ENCODE measurements at regions not wholly inside any gene's neighbourhood (a gene's known extent, or its start where the extent isn't known, plus 50 kb on each side); places are given as distances from the start of the nearest gene placed in this dataset.

DNA sequence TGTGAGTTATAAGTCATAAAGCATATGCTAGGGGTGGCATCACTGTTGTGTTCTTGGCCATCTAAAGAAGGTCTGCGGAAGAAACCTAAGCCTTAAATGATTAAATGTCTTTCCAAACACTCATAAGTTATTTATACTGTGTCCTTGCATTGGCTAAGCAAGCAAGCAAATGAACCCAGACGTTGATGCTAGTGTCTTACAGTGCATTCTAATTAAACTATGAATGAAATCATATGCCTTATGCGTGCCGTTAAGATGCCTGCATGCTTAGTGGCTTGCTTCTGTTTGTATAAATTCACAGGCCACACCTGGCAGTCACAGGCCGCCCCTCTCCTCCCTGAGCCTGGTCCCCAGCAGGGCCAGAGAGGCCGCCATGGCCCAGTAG lies 49.9 kb downstream of the RIN2 start:
- no peak for DNase-seq

- no peak for DNase-seq
These were observed 50.4 kb downstream of the RIN2 start for GRCh38 chr20:19808498-19808897.

GRCh38 chr20:19809505-19809904 lies 51.4 kb downstream of the RIN2 start:
- no peak for DNase-seq

- DNase-seq: no peak
These were observed 53.2 kb downstream of the RIN2 start for GRCh38 chr20:19811231-19811630.

DNA sequence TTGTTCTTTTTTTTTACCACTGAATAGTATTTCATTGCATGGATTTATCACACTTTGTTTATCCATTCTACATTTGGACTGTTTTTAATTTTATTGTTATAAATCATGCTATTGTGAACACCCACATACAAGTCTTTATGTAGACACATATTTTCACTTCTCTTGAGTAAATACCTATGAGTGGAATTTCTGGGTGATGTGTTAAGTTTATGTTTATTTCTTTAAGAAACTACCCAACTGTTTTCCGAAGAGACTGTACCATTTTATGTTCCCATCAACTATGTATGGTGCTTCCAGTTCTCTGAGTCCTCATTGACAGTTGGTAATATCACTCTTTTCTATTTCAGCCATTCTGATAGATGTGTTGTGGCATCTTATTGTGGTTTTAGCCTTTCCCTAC lies 54.0 kb downstream of the RIN2 start:
- DNase-seq: no peak

- no peak for DNase-seq
These were observed 54.6 kb downstream of the RIN2 start for GRCh38 chr20:19812696-19813095.

DNA sequence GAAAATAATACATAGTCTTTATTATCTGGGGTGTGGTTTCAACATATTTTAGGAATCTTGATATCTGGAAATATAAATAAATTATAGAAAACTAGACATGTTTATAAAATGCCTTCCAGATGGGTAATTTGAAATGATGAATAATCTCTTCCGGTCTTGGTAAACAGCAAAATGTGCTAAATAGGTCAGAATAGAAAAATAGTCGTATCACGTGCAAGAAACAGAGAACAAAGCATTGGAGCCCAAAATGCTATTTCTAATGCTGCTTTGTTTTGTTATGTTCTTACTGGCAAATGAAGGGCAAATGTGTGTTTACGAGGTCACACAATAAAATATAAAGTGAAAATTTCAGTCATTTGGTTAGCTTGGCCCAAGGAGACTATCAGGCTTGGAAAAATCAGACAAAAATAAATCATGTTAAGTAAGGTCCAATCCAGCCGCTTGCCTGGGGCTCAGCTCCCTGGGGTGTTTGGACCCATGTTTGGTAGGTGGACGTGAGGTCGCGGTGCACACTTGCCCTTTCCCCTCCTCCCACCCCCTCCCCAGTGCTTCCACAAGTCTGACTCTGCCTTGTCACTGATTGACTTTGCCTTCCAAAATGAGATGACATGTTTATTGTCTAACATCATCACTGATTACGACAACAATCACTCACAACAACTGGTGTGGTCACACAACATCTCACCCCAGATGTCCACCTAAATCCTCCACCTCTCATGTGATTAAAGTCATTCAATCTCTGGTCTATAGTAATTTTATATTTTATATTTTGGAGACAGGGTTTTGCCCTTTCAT lies 56.0 kb downstream of the RIN2 start:
- DNase-seq: no peak

DNA sequence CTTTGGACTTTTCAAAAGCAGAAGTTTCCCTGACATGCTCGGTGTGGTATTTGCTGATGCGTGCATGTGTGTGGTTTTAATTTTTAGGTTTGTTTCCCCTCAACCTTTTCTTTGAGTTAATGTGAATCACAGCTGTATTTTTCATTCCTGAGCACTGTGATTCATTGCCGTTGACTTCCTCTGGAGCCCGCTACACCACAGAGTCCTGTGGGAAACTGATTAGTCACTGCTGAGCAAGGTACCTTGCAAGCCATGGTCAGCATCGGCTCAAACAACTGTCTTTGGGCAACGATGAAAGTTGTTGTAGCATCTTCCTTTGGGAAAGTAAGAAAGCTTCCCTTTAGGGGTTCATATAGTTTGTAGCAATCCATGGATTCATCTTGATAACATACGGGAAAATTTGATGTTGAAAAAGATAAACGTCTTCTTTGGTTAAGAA lies 57.5 kb downstream of the RIN2 start:
- DNase-seq: no peak

GRCh38 chr20:19816386-19816785 lies 58.3 kb downstream of the RIN2 start:
- no peak for DNase-seq

- DNase-seq: no peak
These were observed 59.0 kb downstream of the RIN2 start for GRCh38 chr20:19817017-19817416.

DNA sequence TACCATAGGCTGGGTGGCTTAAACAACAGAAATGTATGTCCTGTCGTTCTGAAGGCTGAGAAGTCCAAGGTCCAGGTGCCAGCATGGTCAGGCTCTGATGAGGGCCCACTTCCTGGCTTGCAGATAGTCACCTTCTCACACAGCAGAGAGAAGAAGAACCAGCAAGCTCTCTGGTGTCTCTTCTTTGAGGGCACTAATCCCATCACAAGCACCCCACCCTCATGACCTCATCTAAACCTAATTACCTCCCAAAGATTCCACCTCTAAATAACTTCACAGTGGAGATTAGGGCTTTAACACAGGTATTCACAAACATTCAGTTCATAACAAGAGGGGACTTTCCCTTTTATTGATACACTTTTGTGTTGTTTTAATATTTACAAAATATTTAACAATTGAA lies 61.1 kb downstream of the RIN2 start:
- no peak for DNase-seq

DNA sequence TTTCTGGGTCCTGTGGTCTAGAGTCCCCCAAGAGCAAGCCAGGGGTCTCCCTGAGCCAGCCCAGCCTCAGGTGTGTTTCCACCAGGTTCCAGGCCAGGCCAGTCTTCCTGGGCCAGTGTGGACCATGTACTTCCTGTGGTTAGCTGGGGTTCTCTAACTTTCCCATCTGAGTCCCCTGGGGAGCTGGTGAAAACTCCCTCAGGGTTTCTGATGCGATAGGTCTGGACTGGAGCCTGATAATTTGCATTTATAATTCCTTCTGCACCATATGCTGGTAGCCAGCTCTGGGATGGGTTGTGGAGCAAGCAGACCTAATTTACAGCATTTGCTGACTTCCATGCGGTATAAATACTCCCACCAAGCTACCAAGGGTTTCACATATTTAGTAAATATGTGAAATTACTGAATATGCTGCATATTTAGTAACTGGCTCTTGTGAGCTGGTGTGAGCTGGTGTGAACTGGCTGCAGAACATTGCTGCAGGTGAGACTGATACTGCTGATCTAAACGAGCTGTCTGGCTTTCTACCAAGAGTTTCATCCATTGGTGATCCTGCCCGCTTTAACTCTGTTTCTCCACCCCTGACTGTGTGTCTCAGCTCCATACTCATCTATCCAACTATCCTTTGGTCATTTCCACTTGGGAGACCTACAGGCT lies 62.6 kb downstream of the RIN2 start:
- DNase-seq: no peak

DNA sequence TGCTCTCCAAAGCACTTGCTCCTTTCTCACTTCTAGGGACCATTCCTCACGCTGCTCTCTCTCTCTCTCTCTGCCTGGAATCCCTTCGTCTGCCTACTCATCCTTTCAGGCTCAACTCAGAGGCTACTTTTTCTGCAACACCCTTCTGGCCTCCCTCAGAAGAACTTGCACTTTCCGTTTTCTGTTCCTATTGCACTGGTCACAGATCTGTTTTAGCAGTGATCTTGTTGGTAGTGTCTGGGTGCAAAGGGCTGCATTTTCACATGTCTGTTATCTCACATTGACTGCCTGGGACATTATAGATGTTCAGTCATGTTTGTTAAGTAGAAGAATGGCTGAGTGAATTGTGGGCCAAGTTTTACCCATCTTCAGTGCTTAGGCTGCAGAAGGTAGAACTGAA lies 63.5 kb downstream of the RIN2 start:
- no peak for DNase-seq

DNA sequence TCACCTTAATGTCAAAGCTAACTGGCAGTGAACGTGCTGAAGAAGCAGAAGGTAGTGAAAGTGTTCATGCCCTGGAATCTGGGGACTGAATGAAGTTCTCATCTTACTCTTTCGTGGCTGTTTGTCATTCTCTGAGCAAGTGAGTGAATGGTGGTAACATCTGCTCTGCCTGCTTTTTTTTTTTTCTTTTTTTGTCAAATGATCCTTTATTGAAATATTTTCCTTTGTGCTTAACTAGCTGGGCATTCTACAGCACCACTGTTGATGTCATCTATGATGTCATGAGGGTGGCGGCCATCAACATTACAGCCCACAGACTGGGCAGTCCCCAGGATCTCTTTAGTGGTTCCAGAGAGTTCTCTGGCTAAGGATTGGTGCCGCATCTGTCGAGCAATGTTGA lies 65.2 kb downstream of the RIN2 start:
- no peak for DNase-seq

DNA sequence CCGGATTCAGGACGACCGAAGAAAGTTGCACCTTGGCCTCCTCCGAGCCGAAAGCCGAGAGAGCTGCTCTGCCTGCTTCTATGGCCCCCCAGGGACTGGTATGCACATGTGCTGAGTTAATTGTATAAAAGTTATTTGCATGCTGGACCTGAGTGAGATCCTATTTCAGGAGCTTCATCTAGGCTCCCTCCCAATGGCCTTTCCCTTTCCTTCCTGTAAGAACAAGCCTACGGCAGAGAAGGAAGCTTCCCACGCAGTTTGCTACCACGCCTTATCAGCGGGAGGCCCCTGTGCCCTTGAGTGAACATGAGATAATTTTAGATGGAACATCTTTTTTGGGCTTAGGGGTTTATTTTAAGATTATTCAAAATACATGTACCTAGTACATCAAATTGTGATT lies 65.9 kb downstream of the RIN2 start:
- DNase-seq: no peak

DNA sequence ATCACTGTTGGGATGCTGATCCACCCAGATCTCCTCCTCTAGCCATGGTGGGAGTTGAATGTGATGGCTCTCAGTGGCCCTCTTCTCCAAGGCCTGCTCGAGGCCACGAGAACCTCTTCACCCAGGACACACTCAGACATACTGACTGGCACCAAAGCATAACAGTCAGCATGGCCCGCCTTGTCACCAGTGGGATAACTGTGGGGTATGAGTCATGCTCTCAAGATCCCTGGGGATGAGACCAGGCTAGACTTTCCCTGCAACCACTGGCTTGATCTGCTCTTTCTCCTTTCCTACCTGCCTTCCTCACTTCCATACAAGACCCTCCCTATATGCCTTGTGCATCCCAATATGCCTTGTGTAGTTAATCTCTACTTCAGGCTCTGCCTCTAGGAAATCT lies 66.8 kb downstream of the RIN2 start:
- no peak for DNase-seq

DNA sequence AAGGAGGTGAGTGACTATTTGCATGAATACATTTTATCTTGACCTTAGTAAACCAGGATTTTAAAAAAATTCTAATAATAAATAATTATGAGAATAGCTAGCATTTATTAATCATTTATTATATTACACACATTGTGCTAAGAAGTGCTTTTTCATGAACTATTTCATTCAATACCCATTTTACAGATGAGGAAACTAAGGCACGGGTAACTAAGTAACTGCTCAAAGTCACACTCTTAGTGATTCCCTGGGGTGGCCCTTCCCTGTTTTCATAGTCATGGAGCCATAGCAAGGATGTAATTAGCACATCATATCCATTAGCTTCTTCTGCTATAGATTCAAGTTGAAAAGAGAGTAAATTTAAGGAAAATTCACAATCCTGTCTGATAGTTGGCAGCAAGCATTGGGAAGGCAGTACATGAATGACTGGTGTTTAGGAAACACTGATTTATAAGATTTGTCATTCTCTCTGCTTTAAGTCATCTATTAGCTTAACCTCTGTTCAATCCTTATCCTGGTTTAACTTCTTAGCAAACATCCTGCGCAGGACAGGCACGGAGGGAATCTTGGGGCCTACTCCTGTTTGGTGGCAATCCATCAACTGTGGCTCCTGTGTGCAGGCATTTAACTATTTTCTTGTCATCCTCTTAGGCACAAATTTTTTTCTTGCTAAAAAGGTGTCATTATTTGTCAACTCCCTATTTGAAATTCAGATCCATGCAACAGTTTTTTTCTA lies 68.3 kb downstream of the RIN2 start:
- DNase-seq: no peak

GRCh38 chr20:19827818-19828217 lies 69.8 kb downstream of the RIN2 start:
- DNase-seq: no peak

DNA sequence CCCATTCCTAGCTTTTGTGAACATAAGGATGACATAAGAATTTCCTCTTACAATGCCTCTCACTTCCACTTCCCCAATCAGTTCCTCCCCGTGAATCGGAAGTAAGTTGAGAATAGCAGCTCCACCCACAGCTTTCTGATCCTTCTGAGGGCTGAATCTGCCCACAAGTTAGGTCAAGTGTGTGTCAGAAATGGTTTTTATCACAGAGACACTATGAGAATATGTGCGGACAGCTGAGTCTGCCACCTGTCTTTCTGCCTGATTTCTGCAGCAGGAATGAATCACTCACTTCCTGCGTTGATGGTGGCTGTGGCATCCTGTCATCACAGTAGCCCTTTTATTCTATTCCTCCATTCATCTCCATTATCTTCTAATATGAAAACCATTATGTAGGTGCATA lies 70.2 kb downstream of the RIN2 start:
- DNase-seq: no peak

GRCh38 chr20:19830211-19830785 lies 72.2 kb downstream of the RIN2 start:
- no peak for DNase-seq

- DNase-seq: no peak
These were observed 74.8 kb downstream of the RIN2 start for GRCh38 chr20:19832875-19833274.

GRCh38 chr20:19833395-19833794 lies 75.3 kb downstream of the RIN2 start:
- DNase-seq: no peak

DNA sequence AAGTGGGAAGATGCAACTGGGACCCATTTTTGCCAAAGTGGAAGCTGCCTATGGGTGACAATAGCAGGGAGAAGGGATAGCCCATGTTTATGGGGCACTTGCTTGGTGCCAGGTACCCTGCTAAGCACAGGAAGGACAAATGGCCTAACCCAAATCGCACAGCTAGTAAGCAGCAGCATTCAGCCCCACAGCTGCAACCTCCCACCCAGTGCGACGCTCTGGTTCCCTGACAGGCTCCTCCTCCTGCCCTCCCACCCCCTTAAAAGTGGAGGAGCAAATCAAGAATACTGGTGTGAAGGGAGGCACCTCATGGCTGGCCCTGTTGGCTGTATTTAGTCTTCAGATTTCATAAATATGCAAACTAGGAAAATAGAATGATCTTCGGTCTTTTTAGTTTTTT lies 76.2 kb downstream of the RIN2 start:
- DNase-seq: no peak

DNA sequence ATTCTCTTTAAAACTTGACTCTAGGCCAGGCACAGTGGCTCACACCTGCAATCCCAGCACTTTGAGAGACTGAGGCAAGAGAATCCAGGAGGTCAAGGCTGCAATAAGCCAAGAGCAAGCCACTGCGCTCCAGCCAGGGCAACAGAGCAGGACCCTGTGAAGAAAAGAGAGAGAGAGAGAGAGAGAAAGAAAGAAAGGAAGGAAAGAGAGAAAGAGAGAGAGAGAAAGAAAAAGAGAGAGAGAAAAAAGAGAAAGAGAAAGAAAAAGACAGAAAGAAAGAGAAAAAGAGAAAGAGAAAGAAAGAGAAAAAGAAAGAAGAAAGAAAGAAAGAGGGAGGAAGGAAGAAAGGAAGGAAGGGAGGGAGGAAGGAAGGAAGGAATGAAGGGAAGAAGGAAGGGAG lies 76.7 kb downstream of the RIN2 start:
- no peak for DNase-seq
